MM.1S (cell line): ENCODE measurements at regions not wholly inside any gene's neighbourhood (a gene's known extent, or its start where the extent isn't known, plus 50 kb on each side); places are given as distances from the start of the nearest gene placed in this dataset.

Source experiments
- DNase-seq: peaks from one replicate; pipeline ENCODE4 v3.0.0-alpha.2; 2015
- H2AFZ ChIP-seq: fragments of 300-600 bp; sonication (generic); 2 replicates; pipeline ENCODE4 v1.6.0; 2016; ENCODE audit warnings: antibody characterized with exemption, low read length
- H3F3A ChIP-seq: fragments of 300-600 bp; sonication (generic); 2 replicates; pipeline ENCODE4 v1.6.1; 2016; ENCODE audit warnings: mild to moderate bottlenecking, antibody characterized with exemption, low read length, moderate library complexity, mixed read lengths; ENCODE audit not compliant: insufficient read depth
- H3K27ac ChIP-seq: fragments of 300-600 bp; sonication (generic); 2 replicates; pipeline ENCODE4 v1.5.1; 2016; ENCODE audit warnings: mild to moderate bottlenecking, low read length
- H3K27me3 ChIP-seq: fragments of 300-600 bp; sonication (generic); replicated peaks from 2 replicates; pipeline ENCODE4 v1.6.0; 2016; ENCODE audit warnings: low read length; ENCODE audit not compliant: insufficient read depth
- H3K36me3 ChIP-seq: fragments of 300-600 bp; sonication (generic); replicated peaks from 2 replicates; pipeline ENCODE4 v1.6.1; 2016; ENCODE audit warnings: mild to moderate bottlenecking, low read length, mixed read lengths; ENCODE audit not compliant: insufficient read depth
- H3K4me1 ChIP-seq: fragments of 300-600 bp; sonication (generic); 2 replicates; pipeline ENCODE4 v1.6.1; 2016; ENCODE audit warnings: low read length, mixed read lengths
- H3K4me2 ChIP-seq: fragments of 300-600 bp; sonication (generic); 2 replicates; pipeline ENCODE4 v1.6.0; 2016; ENCODE audit warnings: low read depth, low read length
- H3K4me3 ChIP-seq: fragments of 300-600 bp; sonication (generic); 2 replicates; pipeline ENCODE4 v1.5.1; 2016; ENCODE audit warnings: low read length, mixed read lengths
- H3K79me2 ChIP-seq: fragments of 300-600 bp; sonication (generic); 2 replicates; pipeline ENCODE4 v1.6.1; 2016; ENCODE audit warnings: mixed run types, low read length, mixed read lengths
- H3K9ac ChIP-seq: fragments of 300-600 bp; sonication (generic); 2 replicates; pipeline ENCODE4 v1.6.1; 2016; ENCODE audit warnings: low read length, mixed read lengths
- H3K9me2 ChIP-seq: fragments of 300-600 bp; sonication (generic); replicated peaks from 2 replicates; pipeline ENCODE4 v1.6.1; 2016; ENCODE audit warnings: mild to moderate bottlenecking, low read length, mixed read lengths; ENCODE audit not compliant: insufficient read depth
- H3K9me3 ChIP-seq: fragments of 300-600 bp; sonication (generic); replicated peaks from 2 replicates; pipeline ENCODE4 v1.6.1; 2016; ENCODE audit warnings: mild to moderate bottlenecking, low read length, mixed read lengths; ENCODE audit not compliant: insufficient read depth
- H4K20me1 ChIP-seq: fragments of 300-600 bp; sonication (generic); 2 replicates; pipeline ENCODE4 v1.6.1; 2016; ENCODE audit warnings: mild to moderate bottlenecking, low read length, moderate library complexity, mixed read lengths; ENCODE audit not compliant: insufficient read depth
- EZH2 ChIP-seq: fragments of 300-600 bp; sonication (generic); optimal IDR thresholded peaks from 2 replicates; pipeline ENCODE3; 2017; ENCODE audit warnings: low read depth, mild to moderate bottlenecking, antibody characterized with exemption, low read length, mixed read lengths
- EZH2phosphoT487 ChIP-seq: fragments of 300-600 bp; sonication (generic); IDR thresholded peaks from 2 replicates; pipeline ENCODE4 v1.6.1; 2018; ENCODE audit warnings: antibody characterized with exemption, low read length
- TF ChIP-seq, protein P1 (sequence below): fragments of 300-600 bp; sonication (generic); IDR thresholded peaks from 2 replicates; pipeline ENCODE4 v1.5.1; 2016; ENCODE audit warnings: antibody characterized with exemption, low read length, mixed read lengths

DNA sequence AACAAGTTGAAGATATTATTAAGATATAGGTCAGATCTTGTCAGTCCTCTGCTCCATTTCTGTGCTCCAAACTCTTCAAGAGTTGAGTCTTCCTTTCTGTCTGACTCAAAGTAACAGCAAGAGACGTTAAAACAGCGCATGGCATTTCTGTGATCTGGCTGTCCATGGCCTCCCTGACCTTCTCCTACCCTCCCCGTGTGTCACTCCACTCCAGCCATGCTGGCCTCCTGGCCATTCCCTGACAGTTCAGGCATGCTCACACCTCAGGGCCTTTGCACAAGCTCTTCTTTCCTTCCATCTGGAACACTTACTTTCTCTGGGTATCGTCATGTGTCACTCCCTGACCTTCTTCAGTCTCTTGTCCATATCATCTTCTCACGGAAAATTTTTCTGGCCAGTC is 229.0 kb downstream of the CENPF start:
- Histone ChIP-seq H3K9me3 (no peaks in the 10 kb centered on the region), H3K27ac (no peak overlapping the region), H3K79me2 (no peaks in the 10 kb centered on the region), H3K9me2 (no peaks in the 10 kb centered on the region), H3K27me3 (no peaks in the 10 kb centered on the region), H3K4me2 (no peak overlapping the region), H3F3A (no peaks in the 10 kb centered on the region), H3K4me1 (no peaks in the 10 kb centered on the region), H3K36me3 (no peaks in the 10 kb centered on the region), H3K4me3 (no peak overlapping the region), H3K9ac (no peak overlapping the region), H4K20me1 (no peaks in the 10 kb centered on the region), H2AFZ (no peak overlapping the region)
- TF ChIP-seq, protein P1, sequence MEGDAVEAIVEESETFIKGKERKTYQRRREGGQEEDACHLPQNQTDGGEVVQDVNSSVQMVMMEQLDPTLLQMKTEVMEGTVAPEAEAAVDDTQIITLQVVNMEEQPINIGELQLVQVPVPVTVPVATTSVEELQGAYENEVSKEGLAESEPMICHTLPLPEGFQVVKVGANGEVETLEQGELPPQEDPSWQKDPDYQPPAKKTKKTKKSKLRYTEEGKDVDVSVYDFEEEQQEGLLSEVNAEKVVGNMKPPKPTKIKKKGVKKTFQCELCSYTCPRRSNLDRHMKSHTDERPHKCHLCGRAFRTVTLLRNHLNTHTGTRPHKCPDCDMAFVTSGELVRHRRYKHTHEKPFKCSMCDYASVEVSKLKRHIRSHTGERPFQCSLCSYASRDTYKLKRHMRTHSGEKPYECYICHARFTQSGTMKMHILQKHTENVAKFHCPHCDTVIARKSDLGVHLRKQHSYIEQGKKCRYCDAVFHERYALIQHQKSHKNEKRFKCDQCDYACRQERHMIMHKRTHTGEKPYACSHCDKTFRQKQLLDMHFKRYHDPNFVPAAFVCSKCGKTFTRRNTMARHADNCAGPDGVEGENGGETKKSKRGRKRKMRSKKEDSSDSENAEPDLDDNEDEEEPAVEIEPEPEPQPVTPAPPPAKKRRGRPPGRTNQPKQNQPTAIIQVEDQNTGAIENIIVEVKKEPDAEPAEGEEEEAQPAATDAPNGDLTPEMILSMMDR = no peak
- TF ChIP-seq EZH2 (no peak), EZH2phosphoT487 (no peak)
- DNase-seq = no peak

DNA sequence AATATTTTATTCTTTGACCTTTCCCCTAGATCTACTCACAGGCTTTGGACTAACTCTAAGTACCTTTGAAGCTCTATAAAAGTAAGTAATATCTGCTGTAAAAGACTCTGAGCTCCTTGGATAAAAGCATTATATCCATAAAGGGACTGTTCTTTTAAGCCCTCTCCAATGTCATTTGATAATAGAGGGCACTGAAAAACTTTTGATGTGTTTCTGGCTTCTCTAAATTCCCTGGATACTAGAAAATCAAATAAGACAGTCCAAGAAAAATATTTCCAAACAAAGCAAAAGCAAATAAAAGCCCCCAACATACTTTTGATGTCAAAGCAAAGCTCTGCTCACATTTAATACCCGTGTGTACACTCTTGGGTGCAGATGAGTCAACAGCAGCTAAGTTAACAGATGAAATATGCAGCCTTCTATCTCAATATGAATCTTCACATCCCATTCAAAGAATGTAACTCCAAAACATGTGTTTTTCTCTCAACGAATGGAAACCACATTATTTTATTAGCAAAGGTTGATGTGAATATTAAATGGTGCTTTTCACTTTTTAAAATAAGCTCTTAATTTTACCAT is 230.3 kb downstream of the CENPF start:
- Histone ChIP-seq H3K4me1 (no peaks in the 10 kb centered on the region), H2AFZ (no peak overlapping the region), H3K79me2 (no peaks in the 10 kb centered on the region), H3K27me3 (no peaks in the 10 kb centered on the region), H3K9me3 (no peaks in the 10 kb centered on the region), H3K9ac (no peak overlapping the region), H3F3A (no peaks in the 10 kb centered on the region), H3K9me2 (no peaks in the 10 kb centered on the region), H3K4me3 (no peak overlapping the region), H3K27ac (no peak overlapping the region), H3K4me2 (no peak overlapping the region), H4K20me1 (no peaks in the 10 kb centered on the region), H3K36me3 (no peaks in the 10 kb centered on the region)
- no peak for DNase-seq
- TF ChIP-seq EZH2 (no peak), EZH2phosphoT487 (no peak)

DNA sequence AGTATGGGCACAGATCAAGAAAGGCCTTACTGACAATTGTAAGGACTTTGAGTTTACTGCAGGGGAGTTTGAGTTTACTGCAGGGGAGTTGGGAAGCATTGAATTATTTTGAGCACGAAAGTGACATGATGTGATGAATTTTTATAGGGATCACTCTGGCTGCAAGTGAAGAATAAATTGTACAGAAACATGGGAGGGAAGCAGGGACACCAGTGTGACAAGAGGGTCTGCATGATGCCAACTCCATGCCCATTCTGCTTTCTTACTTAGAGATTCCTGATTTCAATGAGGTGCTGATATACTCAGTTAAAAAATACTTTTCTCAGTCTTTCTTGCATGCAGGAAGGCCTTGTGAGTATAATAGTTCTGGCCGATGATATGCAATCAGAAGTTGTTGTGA is 234.4 kb downstream of the CENPF start:
- no peak overlapping the region for H3K4me2 ChIP-seq
- no peak for DNase-seq
- H3K36me3 ChIP-seq = no peaks in the 10 kb centered on the region
- no peaks in the 10 kb centered on the region for H4K20me1 ChIP-seq
- no peaks in the 10 kb centered on the region for H3K27me3 ChIP-seq
- H3K9me2 ChIP-seq = no peaks in the 10 kb centered on the region
- no peak overlapping the region for H3K9ac ChIP-seq
- H3K27ac ChIP-seq = no peak overlapping the region
- TF ChIP-seq, protein P1 = no peak
- TF ChIP-seq EZH2phosphoT487 = no peak
- TF ChIP-seq EZH2 = no peak
- no peak overlapping the region for H2AFZ ChIP-seq
- H3K79me2 ChIP-seq = no peaks in the 10 kb centered on the region
- H3K9me3 ChIP-seq = no peaks in the 10 kb centered on the region
- H3K4me3 ChIP-seq = no peak overlapping the region
- H3F3A ChIP-seq = no peaks in the 10 kb centered on the region
- no peaks in the 10 kb centered on the region for H3K4me1 ChIP-seq

GRCh38 chr1:214838351-214838750 is 235.4 kb downstream of the CENPF start:
- TF ChIP-seq EZH2phosphoT487 (no peak), EZH2 (no peak)
- TF ChIP-seq, protein P1 = no peak
- no peaks in the 10 kb centered on the region for H3K9me2 ChIP-seq
- H3K9ac ChIP-seq = no peak overlapping the region
- H3K36me3 ChIP-seq = no peaks in the 10 kb centered on the region
- no peaks in the 10 kb centered on the region for H3K9me3 ChIP-seq
- DNase-seq = no peak
- H2AFZ ChIP-seq = no peak overlapping the region
- H3K79me2 ChIP-seq = no peaks in the 10 kb centered on the region
- H3K4me3 ChIP-seq = no peak overlapping the region
- H3K27ac ChIP-seq = no peak overlapping the region
- H3K27me3 ChIP-seq = no peaks in the 10 kb centered on the region
- H3K4me2 ChIP-seq = no peak overlapping the region
- no peaks in the 10 kb centered on the region for H4K20me1 ChIP-seq
- no peaks in the 10 kb centered on the region for H3K4me1 ChIP-seq
- no peaks in the 10 kb centered on the region for H3F3A ChIP-seq
